HG03175 (cell line): ENCODE measurements at regions not wholly inside any gene's neighbourhood (a gene's known extent, or its start where the extent isn't known, plus 50 kb on each side); places are given as distances from the start of the nearest gene placed in this dataset.
A peak's percentile ranks its signal among the peaks of the same experiment; 100 is the strongest.

Experiments
- ATAC-seq: cut with Tn5 transposase; IDR thresholded peaks from one replicate; pipeline ENCODE4 v1.9.1; 2021; ENCODE audit warnings: mild to moderate bottlenecking, moderate library complexity; ENCODE audit not compliant: unreplicated experiment

DNA sequence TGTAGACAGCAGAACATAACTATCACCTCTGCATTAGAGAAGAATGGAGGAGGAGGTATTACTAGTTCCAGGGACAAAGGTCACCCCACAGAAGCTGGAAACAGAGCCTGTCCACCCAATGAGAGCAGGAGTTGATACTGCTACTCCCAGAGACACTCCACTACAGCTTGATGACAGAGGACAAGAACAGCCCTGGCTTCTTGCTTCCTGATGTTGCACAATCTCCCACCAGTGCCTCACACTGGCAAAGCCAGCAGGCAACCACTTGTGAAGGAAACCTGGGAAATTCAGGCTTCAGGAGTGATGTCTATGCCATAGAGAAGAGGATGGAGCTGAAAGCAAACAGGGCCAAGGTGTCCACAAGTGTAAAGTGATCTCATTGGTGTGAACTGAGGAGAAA is 78.0 kb upstream of the POU1F1 start:
- no peak for ATAC-seq

DNA sequence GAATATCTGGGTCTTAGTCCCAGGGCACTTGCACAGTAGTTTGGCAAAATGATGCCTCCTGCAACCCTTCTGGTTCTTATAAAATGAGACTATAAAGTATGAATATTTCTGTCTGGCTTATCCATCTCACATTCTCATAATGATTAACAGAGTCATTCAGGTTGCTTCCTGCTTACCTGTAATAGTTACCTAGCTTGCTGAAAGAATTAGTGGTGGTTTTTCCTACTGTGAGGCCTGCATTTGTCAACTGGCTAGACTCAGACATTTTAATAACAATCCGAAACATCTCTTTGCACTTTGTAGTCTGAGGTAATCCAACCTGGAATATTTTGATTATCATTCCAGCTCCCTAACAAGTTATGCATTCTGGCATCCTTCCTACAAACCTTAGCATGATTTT is 75.6 kb upstream of the POU1F1 start:
- ATAC-seq, result no peak

DNA sequence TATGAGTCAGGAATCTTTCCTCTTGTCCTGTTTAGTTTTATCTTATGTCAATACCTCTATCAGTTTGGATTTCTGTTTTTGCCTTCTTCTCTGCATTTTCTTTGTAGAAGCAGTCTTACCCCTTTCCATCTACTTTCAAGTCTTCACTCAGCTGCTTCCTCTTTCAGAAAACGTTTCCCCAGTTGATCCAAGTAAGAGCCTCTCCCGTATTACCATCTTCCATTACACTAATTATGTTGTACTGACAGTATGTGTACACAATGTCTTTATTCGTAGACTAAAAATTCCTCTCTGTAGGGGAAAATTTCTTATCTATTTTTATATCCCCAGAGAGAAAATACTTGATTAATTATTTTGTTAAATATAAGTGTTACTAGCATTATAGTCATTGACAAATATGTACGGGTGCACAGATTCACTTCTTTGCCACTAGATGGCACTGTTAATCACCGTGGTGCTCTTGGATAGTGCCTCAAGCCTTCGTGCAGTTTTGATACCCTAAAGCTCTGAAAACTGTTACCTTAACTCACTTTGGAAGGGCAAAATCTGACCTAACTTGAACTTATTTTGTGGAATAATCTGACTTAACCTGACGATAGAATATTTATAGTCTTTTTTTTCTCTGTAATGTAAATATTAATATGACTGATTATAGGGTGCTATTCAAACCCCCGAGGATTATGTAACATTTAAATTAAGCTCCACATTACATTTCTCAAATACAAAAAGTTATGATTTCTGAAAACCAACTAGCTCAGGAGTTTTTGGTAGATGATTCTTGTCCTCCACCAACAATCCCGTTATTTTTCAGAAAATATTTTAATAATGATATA is 74.2 kb upstream of the POU1F1 start:
- ATAC-seq, result peak; percentile 98

DNA sequence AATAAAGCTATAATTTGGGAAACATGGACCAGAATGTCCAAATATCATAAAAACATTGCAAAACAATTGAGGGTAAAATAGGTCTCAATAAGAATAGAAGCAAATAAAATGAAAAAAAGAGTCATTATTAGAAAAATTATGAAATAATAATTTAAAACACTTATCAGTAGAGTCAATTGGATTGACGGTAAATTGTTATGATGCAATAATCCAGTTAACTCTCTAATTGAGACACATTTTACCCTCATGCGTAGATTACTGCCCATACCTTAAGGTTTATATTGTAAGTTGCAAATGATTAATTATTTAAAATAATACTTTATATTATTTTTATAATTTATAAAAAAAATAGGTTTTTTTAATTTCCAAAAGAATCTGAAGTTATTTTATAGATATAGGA is 73.4 kb upstream of the POU1F1 start:
- no peak for ATAC-seq

DNA sequence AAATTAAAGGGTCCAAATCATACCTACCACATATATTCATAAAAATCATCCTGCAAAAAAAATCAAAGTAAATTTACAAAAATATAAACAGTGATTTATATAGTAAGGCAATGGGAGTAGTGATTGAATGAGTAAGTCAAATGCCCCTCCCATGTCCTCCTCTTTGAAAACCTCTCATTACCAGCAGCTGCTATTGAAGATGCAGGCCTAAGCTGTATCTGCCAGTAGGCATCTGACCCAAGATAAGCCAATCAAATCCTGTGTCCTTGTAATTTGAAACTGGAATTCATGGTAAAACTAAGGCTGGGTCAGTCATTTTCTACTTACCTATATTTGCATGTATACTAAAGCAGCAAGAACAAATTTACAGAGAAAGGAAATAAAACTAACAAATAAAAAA is 60.4 kb upstream of the POU1F1 start:
- no peak for ATAC-seq

DNA sequence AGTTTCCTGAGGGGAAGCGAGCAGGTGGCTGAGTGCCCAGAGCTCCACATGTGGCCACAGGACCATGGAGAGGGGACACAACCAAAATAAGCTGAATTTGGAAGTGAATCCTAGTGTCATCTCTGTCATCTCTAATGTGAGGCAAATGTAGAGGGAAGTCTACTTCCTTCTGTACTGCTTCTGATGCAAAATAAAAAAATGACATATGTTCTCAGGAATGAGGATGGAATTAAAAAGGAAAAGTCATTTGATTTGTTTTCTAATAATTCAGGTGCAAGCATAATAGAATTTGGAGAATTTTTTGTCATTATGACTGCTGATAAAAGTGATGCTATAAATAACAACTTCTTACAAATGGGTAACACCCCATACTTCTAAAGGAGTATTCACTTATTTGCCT is 59.5 kb upstream of the POU1F1 start:
- ATAC-seq, result no peak

- no peak for ATAC-seq
Observed at GRCh38 chr3:87333393-87333892, 57.1 kb upstream of the POU1F1 start.

GRCh38 chr3:87332789-87333188 is 56.4 kb upstream of the POU1F1 start:
- no peak for ATAC-seq

- no peak for ATAC-seq
Observed at GRCh38 chr3:87329065-87329464, 52.7 kb upstream of the POU1F1 start.
